GDM1 (cell line): ENCODE measurements at regions not wholly inside any gene's neighbourhood (a gene's known extent, or its start where the extent isn't known, plus 50 kb on each side); places are given as distances from the start of the nearest gene placed in this dataset.
"Not testable (repeated sequence)": the region's sequence is repeated elsewhere in the genome, so short reads cannot be mapped to it uniquely, and the experiment has no call there.

Experiments
- DNase-seq: peaks from one replicate; lab custom pipeline; 2025; lab: John Stamatoyannopoulos, UW

- no peak for DNase-seq
Measured at GRCh38 chr2:102871707-102872106, 109.9 kb downstream of the TMEM182 start.

- no peak for DNase-seq
Measured at GRCh38 chr2:102872388-102872787, 110.6 kb downstream of the TMEM182 start.

- DNase-seq: not testable (repeated sequence)
Measured at GRCh38 chr2:102879513-102879912, 117.7 kb downstream of the TMEM182 start.

- DNase-seq: peak; percentile 14
Measured at GRCh38 chr2:102880731-102881130, 118.9 kb downstream of the TMEM182 start.

GRCh38 chr2:102886216-102886893 is 124.5 kb downstream of the TMEM182 start:
- DNase-seq: no peak

GRCh38 chr2:102888514-102888913 is 126.7 kb downstream of the TMEM182 start:
- DNase-seq: no peak

GRCh38 chr2:102891296-102891695 is 129.5 kb downstream of the TMEM182 start:
- peak; percentile 50 for DNase-seq

- DNase-seq: no peak
Measured at GRCh38 chr2:102892698-102893310, 131.0 kb downstream of the TMEM182 start.

GRCh38 chr2:102893870-102894269 is 132.0 kb downstream of the TMEM182 start:
- no peak for DNase-seq

GRCh38 chr2:102895376-102895775 is 133.5 kb downstream of the TMEM182 start:
- no peak for DNase-seq

- DNase-seq: not testable (repeated sequence)
Measured at GRCh38 chr2:102909240-102909639, 147.4 kb downstream of the TMEM182 start.

GRCh38 chr2:102910724-102911123 is 148.9 kb downstream of the TMEM182 start:
- DNase-seq: no peak

GRCh38 chr2:102915128-102915527 is 153.3 kb downstream of the TMEM182 start:
- no peak for DNase-seq

- DNase-seq: no peak
Measured at GRCh38 chr2:102922321-102922720, 160.5 kb downstream of the TMEM182 start.

GRCh38 chr2:102925003-102925402 is 163.2 kb downstream of the TMEM182 start:
- no peak for DNase-seq

GRCh38 chr2:102927854-102928267 is 166.0 kb downstream of the TMEM182 start:
- DNase-seq: no peak

- DNase-seq: no peak
Measured at GRCh38 chr2:102929721-102930120, 167.9 kb downstream of the TMEM182 start.

GRCh38 chr2:102932501-102932900 is 170.7 kb downstream of the TMEM182 start:
- no peak for DNase-seq

GRCh38 chr2:102939207-102939606 is 177.4 kb downstream of the TMEM182 start:
- no peak for DNase-seq

GRCh38 chr2:102940684-102941083 is 178.9 kb downstream of the TMEM182 start:
- no peak for DNase-seq

- no peak for DNase-seq
Measured at GRCh38 chr2:102942107-102942506, 180.3 kb downstream of the TMEM182 start.

GRCh38 chr2:102943251-102943650 is 181.4 kb downstream of the TMEM182 start:
- no peak for DNase-seq

GRCh38 chr2:102950371-102950946 is 188.6 kb downstream of the TMEM182 start:
- no peak for DNase-seq
